GM12873 (cell line): ENCODE measurements at regions not wholly inside any gene's neighbourhood (a gene's known extent, or its start where the extent isn't known, plus 50 kb on each side); places are given as distances from the start of the nearest gene placed in this dataset.

Experiments used
- TF ChIP-seq, protein P1 (sequence below): IDR thresholded peaks from 2 replicates; pipeline ENCODE4 v1.5.1; 2012; ENCODE audit warnings: low read depth, mild to moderate bottlenecking, moderate library complexity, low read length, control low read depth; ENCODE audit not compliant: insufficient read depth; ENCODE audit errors: missing control alignments

DNA sequence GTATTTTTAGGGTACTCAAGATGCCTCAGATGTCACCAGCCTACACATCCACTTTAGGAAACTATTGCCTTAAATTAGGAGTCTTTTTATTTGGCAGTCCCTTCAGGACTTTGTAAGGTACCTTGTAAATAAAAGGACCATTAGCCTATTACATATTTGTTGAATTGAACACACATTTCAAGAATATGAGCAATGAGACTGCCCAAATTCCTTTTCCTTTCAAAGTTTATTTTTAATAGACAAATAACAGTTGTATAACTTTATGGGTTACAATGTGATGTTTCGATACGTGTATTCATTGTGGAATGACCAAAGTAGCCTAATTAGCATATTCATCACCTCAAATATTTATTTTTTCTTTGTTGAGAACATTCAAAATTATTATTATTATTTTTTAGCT is 176.7 kb upstream of the PDZRN3 start:
- TF ChIP-seq, protein P1, sequence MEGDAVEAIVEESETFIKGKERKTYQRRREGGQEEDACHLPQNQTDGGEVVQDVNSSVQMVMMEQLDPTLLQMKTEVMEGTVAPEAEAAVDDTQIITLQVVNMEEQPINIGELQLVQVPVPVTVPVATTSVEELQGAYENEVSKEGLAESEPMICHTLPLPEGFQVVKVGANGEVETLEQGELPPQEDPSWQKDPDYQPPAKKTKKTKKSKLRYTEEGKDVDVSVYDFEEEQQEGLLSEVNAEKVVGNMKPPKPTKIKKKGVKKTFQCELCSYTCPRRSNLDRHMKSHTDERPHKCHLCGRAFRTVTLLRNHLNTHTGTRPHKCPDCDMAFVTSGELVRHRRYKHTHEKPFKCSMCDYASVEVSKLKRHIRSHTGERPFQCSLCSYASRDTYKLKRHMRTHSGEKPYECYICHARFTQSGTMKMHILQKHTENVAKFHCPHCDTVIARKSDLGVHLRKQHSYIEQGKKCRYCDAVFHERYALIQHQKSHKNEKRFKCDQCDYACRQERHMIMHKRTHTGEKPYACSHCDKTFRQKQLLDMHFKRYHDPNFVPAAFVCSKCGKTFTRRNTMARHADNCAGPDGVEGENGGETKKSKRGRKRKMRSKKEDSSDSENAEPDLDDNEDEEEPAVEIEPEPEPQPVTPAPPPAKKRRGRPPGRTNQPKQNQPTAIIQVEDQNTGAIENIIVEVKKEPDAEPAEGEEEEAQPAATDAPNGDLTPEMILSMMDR, result no peak

GRCh38 chr3:73797311-73797710 is 172.6 kb upstream of the PDZRN3 start:
- TF ChIP-seq, protein P1, result no peak

- TF ChIP-seq, protein P1, result no peak
Measured at GRCh38 chr3:73796382-73796781, 171.6 kb upstream of the PDZRN3 start.

DNA sequence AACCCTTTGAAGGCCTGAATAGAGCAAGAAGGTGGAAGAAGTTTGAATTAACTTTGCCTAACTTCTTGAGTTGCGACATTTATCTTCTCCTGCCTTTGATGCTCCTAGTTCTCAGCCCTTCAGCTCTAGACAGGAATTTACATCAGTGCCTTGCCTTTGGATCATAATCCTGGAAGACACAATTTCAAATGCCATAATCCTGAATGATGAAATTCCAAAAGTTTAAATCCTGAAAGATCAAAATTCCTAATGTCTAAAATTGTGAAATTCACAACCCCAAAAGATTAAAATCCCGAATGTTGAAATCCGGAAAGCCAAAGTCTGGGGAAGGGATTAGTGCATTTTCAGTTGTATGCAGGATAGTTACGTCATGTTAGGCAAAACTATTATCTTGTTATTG is 166.6 kb upstream of the PDZRN3 start:
- TF ChIP-seq, protein P1, result no peak

DNA sequence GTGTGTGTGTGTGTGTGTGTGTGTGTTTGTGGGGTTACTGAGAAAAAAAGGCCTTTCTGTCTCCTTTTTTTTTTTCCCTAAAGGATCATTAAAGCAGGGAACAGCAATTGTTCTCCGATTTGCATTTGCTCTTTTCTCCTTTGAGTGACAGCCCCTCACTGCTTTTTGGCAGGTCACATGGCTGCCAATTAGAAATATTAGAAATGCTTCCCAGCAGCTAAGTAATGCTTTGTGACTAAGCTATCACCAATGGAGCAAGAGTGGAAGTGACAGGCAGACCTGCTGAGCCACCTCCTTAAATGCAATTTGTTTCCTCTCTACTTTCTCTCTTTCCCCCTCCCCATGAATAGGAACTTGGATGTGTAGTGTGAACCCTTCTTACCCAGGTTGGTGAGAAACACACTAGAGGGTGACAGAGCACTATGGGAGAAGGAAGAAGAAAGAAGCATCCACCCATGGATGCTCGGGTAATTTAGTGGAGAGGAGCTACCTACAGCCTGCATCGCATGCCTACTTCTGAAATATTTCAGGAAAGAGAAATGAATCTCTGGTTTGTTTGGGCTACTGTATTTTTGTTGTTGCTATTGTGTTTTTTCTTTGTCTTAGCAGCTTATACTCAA is 165.2 kb upstream of the PDZRN3 start:
- TF ChIP-seq, protein P1, result no peak

GRCh38 chr3:73787620-73788019 is 162.9 kb upstream of the PDZRN3 start:
- TF ChIP-seq, protein P1, result no peak

DNA sequence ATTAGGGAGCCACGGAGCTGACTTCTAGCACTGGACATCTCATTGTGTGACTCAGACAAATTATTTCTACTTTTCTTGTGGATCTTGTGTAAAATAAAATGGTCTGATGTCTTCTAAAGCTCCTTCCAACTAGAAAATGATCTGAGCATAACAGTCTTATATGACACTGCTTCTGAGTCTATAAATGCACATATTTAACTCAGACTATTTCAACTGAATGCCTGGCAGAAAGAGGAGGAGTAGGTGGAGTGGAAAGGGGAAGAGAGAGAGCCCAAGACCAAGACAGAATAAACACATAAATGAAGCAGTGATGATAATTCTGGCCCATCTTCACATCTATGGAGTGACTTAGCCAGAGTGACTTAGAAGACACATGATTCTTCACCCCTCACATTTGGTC is 162.3 kb upstream of the PDZRN3 start:
- TF ChIP-seq, protein P1, result no peak
